ENCODE measurements at regions not wholly inside any gene's neighbourhood (a gene's known extent, or its start where the extent isn't known, plus 50 kb on each side); places are given as distances from the start of the nearest gene placed in this dataset.

- no peak for TF ChIP-seq CTCF (IDR thresholded peaks at IDR 0.05)
- no peak for TF ChIP-seq POLR2A (IDR thresholded peaks at IDR 0.05)
- no peak for TF ChIP-seq POLR2AphosphoS5 (IDR thresholded peaks at IDR 0.05; ENCODE audit: insufficient read depth in 1 of 2, low read depth in 1 of 2)
These were observed 52.2 kb downstream of the NALF2 start for GRCh38 chrX:69556060-69557011.
